ENCODE measurements at regions not wholly inside any gene's neighbourhood (a gene's known extent, or its start where the extent isn't known, plus 50 kb on each side); places are given as distances from the start of the nearest gene placed in this dataset.

DNA sequence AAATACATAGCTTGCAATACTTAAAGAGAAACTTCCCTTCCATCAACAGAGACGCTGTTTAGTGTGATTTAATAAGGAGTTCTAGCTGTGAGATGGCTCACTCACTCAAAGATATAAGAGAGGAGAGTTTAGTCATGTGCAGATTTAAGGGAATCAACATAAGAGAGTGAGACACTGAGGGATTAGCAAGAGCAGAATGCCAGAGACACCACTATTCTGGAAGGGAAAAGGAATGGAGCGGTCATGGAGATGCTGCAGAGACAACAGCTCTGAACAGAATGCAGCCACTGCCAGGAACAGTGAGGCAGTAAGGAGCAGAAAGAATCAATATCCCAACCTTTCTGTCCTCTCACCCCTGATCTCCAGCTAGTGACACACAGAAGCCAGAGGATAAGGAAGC is 248.8 kb downstream of the MBNL1 start:
- TF ChIP-seq, protein P1, sequence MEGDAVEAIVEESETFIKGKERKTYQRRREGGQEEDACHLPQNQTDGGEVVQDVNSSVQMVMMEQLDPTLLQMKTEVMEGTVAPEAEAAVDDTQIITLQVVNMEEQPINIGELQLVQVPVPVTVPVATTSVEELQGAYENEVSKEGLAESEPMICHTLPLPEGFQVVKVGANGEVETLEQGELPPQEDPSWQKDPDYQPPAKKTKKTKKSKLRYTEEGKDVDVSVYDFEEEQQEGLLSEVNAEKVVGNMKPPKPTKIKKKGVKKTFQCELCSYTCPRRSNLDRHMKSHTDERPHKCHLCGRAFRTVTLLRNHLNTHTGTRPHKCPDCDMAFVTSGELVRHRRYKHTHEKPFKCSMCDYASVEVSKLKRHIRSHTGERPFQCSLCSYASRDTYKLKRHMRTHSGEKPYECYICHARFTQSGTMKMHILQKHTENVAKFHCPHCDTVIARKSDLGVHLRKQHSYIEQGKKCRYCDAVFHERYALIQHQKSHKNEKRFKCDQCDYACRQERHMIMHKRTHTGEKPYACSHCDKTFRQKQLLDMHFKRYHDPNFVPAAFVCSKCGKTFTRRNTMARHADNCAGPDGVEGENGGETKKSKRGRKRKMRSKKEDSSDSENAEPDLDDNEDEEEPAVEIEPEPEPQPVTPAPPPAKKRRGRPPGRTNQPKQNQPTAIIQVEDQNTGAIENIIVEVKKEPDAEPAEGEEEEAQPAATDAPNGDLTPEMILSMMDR (IDR thresholded peaks at IDR 0.05), result no peak
- TF ChIP-seq POLR2A (IDR thresholded peaks at IDR 0.05), result no peak

Measured in testis (tissue), 2 donors.